K562 (cell line): ENCODE measurements at regions not wholly inside any gene's neighbourhood (a gene's known extent, or its start where the extent isn't known, plus 50 kb on each side); places are given as distances from the start of the nearest gene placed in this dataset.

Source experiments
- ATF2 ChIP-seq: sonication (generic); formaldehyde crosslinking; IDR thresholded peaks from 2 replicates; pipeline ENCODE4 v1.8.1; 2022; ENCODE audit warnings: missing genetic modification reagents
- CHD1 ChIP-seq: fragments of 200-600 bp; sonication (generic); IDR thresholded peaks from one replicate; pipeline ENCODE4 v1.6.1; 2012; ENCODE audit warnings: mild to moderate bottlenecking, moderate library complexity, low read length, inconsistent platforms
- EP300 ChIP-seq: IDR thresholded peaks from 2 replicates; pipeline ENCODE4 v1.6.1; 2012; ENCODE audit warnings: low read length, improper control_type of control experiment
- EZH2 ChIP-seq: IDR thresholded peaks from 2 replicates; pipeline ENCODE4 v1.6.1; 2012; ENCODE audit warnings: low read depth, mild to moderate bottlenecking, inconsistent platforms, low read length, borderline replicate concordance
- JUN ChIP-seq, 2 experiments: sonication (generic) in 1 of 2; formaldehyde crosslinking in 1 of 2; IDR thresholded peaks; 2 replicates each; pipeline versions ENCODE4 v1.6.1 to v1.8.0; 2012 to 2022; ENCODE audit warnings: borderline replicate concordance in 2 of 2, mild to moderate bottlenecking in 2 of 2, improper control_type of control experiment in 1 of 2, low read depth in 1 of 2, low read length in 1 of 2, missing genetic modification reagents in 1 of 2
- NFATC3 ChIP-seq: fragments of 450-650 bp; IDR thresholded peaks from 2 replicates; pipeline ENCODE4 v1.6.1; 2017; ENCODE audit warnings: mild to moderate bottlenecking
- POLR2AphosphoS5 ChIP-seq: IDR thresholded peaks from 2 replicates; pipeline ENCODE4 v1.6.1; 2011; ENCODE audit warnings: mild to moderate bottlenecking, low read depth, low read length, moderate library complexity; ENCODE audit not compliant: control insufficient read depth, insufficient read depth
- RNF2 ChIP-seq: sonication (generic); IDR thresholded peaks from 2 replicates; pipeline ENCODE4 v1.6.1; 2016
- SMARCC2 ChIP-seq: fragments of 450-650 bp; IDR thresholded peaks from 2 replicates; pipeline ENCODE4 v1.6.1; 2017; ENCODE audit warnings: antibody characterized with exemption, moderate library complexity, mild to moderate bottlenecking, low read depth
- SP2 ChIP-seq: IDR thresholded peaks from 2 replicates; pipeline ENCODE4 v1.6.1; 2011; ENCODE audit warnings: mild to moderate bottlenecking, low read depth, low read length, moderate library complexity; ENCODE audit not compliant: poor library complexity, severe bottlenecking; ENCODE audit errors: extremely low read depth
- TBL1XR1 ChIP-seq, 2 experiments: IDR thresholded peaks; 2 replicates each; pipeline ENCODE4 v1.6.1; 2012; ENCODE audit warnings: improper control_type of control experiment in 2 of 2, low read length in 2 of 2, mild to moderate bottlenecking in 1 of 2
- THRAP3 ChIP-seq: fragments of 450-650 bp; IDR thresholded peaks from 2 replicates; pipeline ENCODE4 v1.6.1; 2016; ENCODE audit warnings: mild to moderate bottlenecking, inconsistent platforms, borderline replicate concordance
- ZNF143 ChIP-seq: sonication (generic); formaldehyde crosslinking; IDR thresholded peaks from 2 replicates; pipeline ENCODE4 v1.9.0; 2022; ENCODE audit warnings: mild to moderate bottlenecking, missing genetic modification reagents
- TF ChIP-seq, protein P1 (sequence below), 3 experiments: IDR thresholded peaks in 2 of 3; conservative IDR thresholded peaks in 1 of 3; 2 replicates each; pipeline ENCODE4 v1.5.1; 2011 to 2012; ENCODE audit warnings: low read length in 3 of 3, mild to moderate bottlenecking in 3 of 3, control low read depth in 2 of 3, improper control_type of control experiment in 1 of 3, inconsistent platforms in 1 of 3, low read depth in 1 of 3, mixed read lengths in 1 of 3, moderate library complexity in 1 of 3; ENCODE audit not compliant: insufficient read depth in 2 of 3

- TF ChIP-seq, protein P1, sequence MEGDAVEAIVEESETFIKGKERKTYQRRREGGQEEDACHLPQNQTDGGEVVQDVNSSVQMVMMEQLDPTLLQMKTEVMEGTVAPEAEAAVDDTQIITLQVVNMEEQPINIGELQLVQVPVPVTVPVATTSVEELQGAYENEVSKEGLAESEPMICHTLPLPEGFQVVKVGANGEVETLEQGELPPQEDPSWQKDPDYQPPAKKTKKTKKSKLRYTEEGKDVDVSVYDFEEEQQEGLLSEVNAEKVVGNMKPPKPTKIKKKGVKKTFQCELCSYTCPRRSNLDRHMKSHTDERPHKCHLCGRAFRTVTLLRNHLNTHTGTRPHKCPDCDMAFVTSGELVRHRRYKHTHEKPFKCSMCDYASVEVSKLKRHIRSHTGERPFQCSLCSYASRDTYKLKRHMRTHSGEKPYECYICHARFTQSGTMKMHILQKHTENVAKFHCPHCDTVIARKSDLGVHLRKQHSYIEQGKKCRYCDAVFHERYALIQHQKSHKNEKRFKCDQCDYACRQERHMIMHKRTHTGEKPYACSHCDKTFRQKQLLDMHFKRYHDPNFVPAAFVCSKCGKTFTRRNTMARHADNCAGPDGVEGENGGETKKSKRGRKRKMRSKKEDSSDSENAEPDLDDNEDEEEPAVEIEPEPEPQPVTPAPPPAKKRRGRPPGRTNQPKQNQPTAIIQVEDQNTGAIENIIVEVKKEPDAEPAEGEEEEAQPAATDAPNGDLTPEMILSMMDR (IDR thresholded peaks at IDR 0.05 in 2 of 3, conservative IDR thresholded peaks at IDR 0.05 in 1 of 3; ENCODE audit: insufficient read depth in 2 of 3, low read depth in 1 of 3, low read length in 3 of 3): no peak
- TF ChIP-seq EP300: no peak
- TF ChIP-seq JUN (IDR thresholded peaks at IDR 0.05; ENCODE audit: borderline replicate concordance, low read depth, low read length): no peak
- no peak for TF ChIP-seq JUN (CRISPR knock-in tag; IDR thresholded peaks at IDR 0.05; ENCODE audit: borderline replicate concordance)
- TF ChIP-seq SP2: no peak
- no peak for TF ChIP-seq RNF2
- TF ChIP-seq THRAP3: no peak
- TF ChIP-seq NFATC3: no peak
- TF ChIP-seq EZH2: no peak
- TF ChIP-seq ZNF143 (CRISPR knock-in tag): no peak
- no peak for TF ChIP-seq SMARCC2
- no peak for TF ChIP-seq TBL1XR1 (IDR thresholded peaks at IDR 0.05; ENCODE audit: low read length in 2 of 2)
- TF ChIP-seq ATF2 (CRISPR knock-in tag): no peak
- no peak for TF ChIP-seq POLR2AphosphoS5
- TF ChIP-seq CHD1: no peak
These were observed 56.7 kb upstream of the EML4 start for GRCh38 chr2:42112418-42112817.
